22Rv1 (cell line): ENCODE measurements at regions not wholly inside any gene's neighbourhood (a gene's known extent, or its start where the extent isn't known, plus 50 kb on each side); places are given as distances from the start of the nearest gene placed in this dataset.
"Not testable (repeated sequence)": the region's sequence is repeated elsewhere in the genome, so short reads cannot be mapped to it uniquely, and the experiment has no call there.

Experiments
- CTCF ChIP-seq: fragments of 450-650 bp; IDR thresholded peaks from 2 replicates; pipeline ENCODE4 v1.5.1; 2017; ENCODE audit warnings: mild to moderate bottlenecking
- ZFX ChIP-seq: fragments of 450-650 bp; IDR thresholded peaks from 2 replicates; pipeline ENCODE4 v1.6.1; 2017; ENCODE audit warnings: antibody characterized with exemption, borderline replicate concordance

GRCh38 chr10:130975351-130975750 is 336.2 kb downstream of the TCERG1L start:
- TF ChIP-seq CTCF, ZFX: not testable (repeated sequence)
